ENCODE measurements at regions not wholly inside any gene's neighbourhood (a gene's known extent, or its start where the extent isn't known, plus 50 kb on each side); places are given as distances from the start of the nearest gene placed in this dataset.

GRCh38 chr1:221045842-221046831 is 166.9 kb downstream of the HLX start:
- TF ChIP-seq CTCF (IDR thresholded peaks at IDR 0.05; ENCODE audit: extremely low read depth in 1 of 2, insufficient read depth in 1 of 2, low read depth in 1 of 2, low read length in 2 of 2) (no peak), POLR2A (IDR thresholded peaks at IDR 0.05; ENCODE audit: low read depth, low read length) (no peak), EZH2 (IDR thresholded peaks at IDR 0.05; ENCODE audit: borderline replicate concordance, low read depth, low read length, severe bottlenecking) (no peak), POLR2AphosphoS5 (IDR thresholded peaks at IDR 0.05; ENCODE audit: insufficient read depth, low read depth, low read length) (no peak)
- TF ChIP-seq, protein P1, sequence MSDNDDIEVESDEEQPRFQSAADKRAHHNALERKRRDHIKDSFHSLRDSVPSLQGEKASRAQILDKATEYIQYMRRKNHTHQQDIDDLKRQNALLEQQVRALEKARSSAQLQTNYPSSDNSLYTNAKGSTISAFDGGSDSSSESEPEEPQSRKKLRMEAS (IDR thresholded peaks at IDR 0.05; ENCODE audit: insufficient read depth, insufficient read length), result no peak
